NT2/D1 (cell line): ENCODE measurements at regions not wholly inside any gene's neighbourhood (a gene's known extent, or its start where the extent isn't known, plus 50 kb on each side); places are given as distances from the start of the nearest gene placed in this dataset.

Experiments used
- DNase-seq: peaks from one replicate; pipeline ENCODE4 v3.0.0-alpha.2; 2011; ENCODE audit warnings: low read depth, low spot score
- H3K27me3 ChIP-seq: 2 replicates; pipeline ENCODE4 v1.6.0; 2011; ENCODE audit warnings: mild to moderate bottlenecking; ENCODE audit not compliant: insufficient read length, insufficient read depth
- H3K36me3 ChIP-seq: 2 replicates; pipeline ENCODE4 v1.6.1; 2011; ENCODE audit warnings: mild to moderate bottlenecking, low read length, mixed read lengths; ENCODE audit not compliant: insufficient read depth, insufficient read length
- H3K4me1 ChIP-seq: 2 replicates; pipeline ENCODE4 v1.5.1; 2011; ENCODE audit not compliant: insufficient read depth, insufficient read length
- H3K4me3 ChIP-seq: 2 replicates; pipeline ENCODE4 v1.5.1; 2011; ENCODE audit warnings: low read depth; ENCODE audit not compliant: insufficient read length
- H3K9ac ChIP-seq: 2 replicates; pipeline ENCODE4 v1.6.0; 2011; ENCODE audit warnings: low read depth; ENCODE audit not compliant: insufficient read length
- H3K9me3 ChIP-seq: 2 replicates; pipeline ENCODE4 v1.5.1; 2011; ENCODE audit warnings: mild to moderate bottlenecking, low read length; ENCODE audit not compliant: insufficient read depth
- SUZ12 ChIP-seq: IDR thresholded peaks from 2 replicates; pipeline ENCODE4 v1.6.1; 2011; ENCODE audit not compliant: insufficient read length, insufficient read depth; ENCODE audit errors: extremely low read depth
- YY1 ChIP-seq: IDR thresholded peaks from 2 replicates; pipeline ENCODE4 v1.6.1; 2011; ENCODE audit not compliant: insufficient read length, insufficient read depth
- ZNF274 ChIP-seq: IDR thresholded peaks from 2 replicates; pipeline ENCODE4 v1.6.1; 2011; ENCODE audit warnings: mild to moderate bottlenecking, low read depth, low read length

DNA sequence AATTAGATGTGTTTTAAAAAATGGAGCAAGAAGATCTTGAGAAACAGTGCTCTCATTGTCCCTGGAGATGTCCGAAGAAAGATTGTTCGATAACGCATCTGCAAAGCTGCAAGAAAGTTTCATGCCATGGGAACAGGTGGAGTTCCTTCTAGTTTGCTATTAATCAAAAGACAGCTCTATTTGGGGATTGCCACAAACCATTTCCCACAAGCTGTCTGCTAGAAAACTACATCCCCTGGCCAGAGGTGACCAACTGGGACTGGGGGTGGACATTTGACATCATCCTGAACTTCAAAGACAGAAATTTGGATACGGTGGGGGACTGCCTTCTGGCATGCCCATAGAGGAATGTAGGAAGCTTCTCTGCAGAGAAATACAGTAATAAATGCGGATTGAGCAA is 50.8 kb upstream of the OSMR start:
- H3K4me1 ChIP-seq, result no peaks in the 10 kb centered on the region
- no peaks in the 10 kb centered on the region for H3K9me3 ChIP-seq
- no peaks in the 10 kb centered on the region for H3K36me3 ChIP-seq
- no peak overlapping the region for H3K9ac ChIP-seq
- no peak for TF ChIP-seq SUZ12
- no peak for TF ChIP-seq YY1
- TF ChIP-seq ZNF274, result no peak
- DNase-seq, result no peak
- no peak overlapping the region for H3K4me3 ChIP-seq
- H3K27me3 ChIP-seq, result no peaks in the 10 kb centered on the region

GRCh38 chr5:38795986-38796741 is 49.6 kb upstream of the OSMR start:
- Histone ChIP-seq H3K36me3 (no peaks in the 10 kb centered on the region), H3K9me3 (no peaks in the 10 kb centered on the region), H3K9ac (no peak overlapping the region), H3K4me1 (no peaks in the 10 kb centered on the region), H3K4me3 (no peak overlapping the region), H3K27me3 (no peaks in the 10 kb centered on the region)
- DNase-seq, result no peak
- TF ChIP-seq SUZ12, result no peak
- no peak for TF ChIP-seq YY1
- no peak for TF ChIP-seq ZNF274
